ENCODE measurements at regions not wholly inside any gene's neighbourhood (a gene's known extent, or its start where the extent isn't known, plus 50 kb on each side); places are given as distances from the start of the nearest gene placed in this dataset.

GRCh38 chr10:125431149-125431548, 251.8 kb downstream of the TEX36 start:
- Histone ChIP-seq H3K36me3 (ENCODE audit: control insufficient read depth in 2 of 2, insufficient read depth in 2 of 2, low read length in 1 of 2) (no peaks in the 10 kb centered on the region), H3K9me3 (replicated peaks; ENCODE audit: control insufficient read depth, insufficient read depth, low read length) (no peaks in the 10 kb centered on the region), H3K27ac (ENCODE audit: control insufficient read depth, insufficient read depth) (no peak overlapping the region), H3K4me2 (ENCODE audit: control insufficient read depth, insufficient read depth) (no peak overlapping the region), H3K27me3 (replicated peaks in 1 of 2; ENCODE audit: control insufficient read depth in 2 of 2, insufficient read depth in 2 of 2, low read length in 1 of 2) (no peaks in the 10 kb centered on the region), H4K20me1 (ENCODE audit: control insufficient read depth, insufficient read depth) (no peaks in the 10 kb centered on the region), H3K4me3 (no peak overlapping the region), H3K4me1 (ENCODE audit: control insufficient read depth, insufficient read depth, low read length) (no peaks in the 10 kb centered on the region), H2AFZ (ENCODE audit: control insufficient read depth, low read depth, low read length) (no peak overlapping the region), H3K79me2 (ENCODE audit: control insufficient read depth, insufficient read depth, low read length) (no peaks in the 10 kb centered on the region), H3K9ac (ENCODE audit: control insufficient read depth, insufficient read depth, low read length) (no peak overlapping the region)
- RAD21 ChIA-PET (ENCODE audit: unreplicated experiment), result no interaction called here
- POLR2A ChIA-PET, result no interaction called here
- intact Hi-C loops (cut with micrococcal nuclease; ENCODE audit: unreplicated experiment) (no loop called here), in situ Hi-C loops (cut with MboI) (no loop called here)
- DNase-seq (ENCODE audit: low read depth, low spot score), result no peak
- ATAC-seq, result no peak
- FAIRE-seq, result no peak
- CTCF ChIA-PET, result no interaction called here
- SMC1A ChIA-PET (ENCODE audit: uncharacterized antibody, unreplicated experiment), result no interaction called here
- no TSS peak for BruUV-seq (replicated peaks)
- 2% methylated on average over 4 of the region's 4 CpGs for WGBS (ENCODE audit: insufficient coverage, insufficient replicate concordance, low lambda C conversion rate, missing lambda C conversion rate)
- TF ChIP-seq CEBPB (IDR thresholded peaks at IDR 0.05; ENCODE audit: borderline replicate concordance in 1 of 2, low read depth in 2 of 2, low read length in 2 of 2) (no peak), ZBTB40 (IDR thresholded peaks at IDR 0.05; ENCODE audit: borderline replicate concordance) (no peak)

- Histone ChIP-seq H3K9ac (ENCODE audit: control insufficient read depth, insufficient read depth, low read length) (no peak overlapping the region), H3K9me3 (replicated peaks; ENCODE audit: control insufficient read depth, insufficient read depth, low read length) (no peaks in the 10 kb centered on the region), H3K79me2 (ENCODE audit: control insufficient read depth, insufficient read depth, low read length) (no peaks in the 10 kb centered on the region), H3K27ac (ENCODE audit: control insufficient read depth, insufficient read depth) (no peak overlapping the region), H3K4me1 (ENCODE audit: control insufficient read depth, insufficient read depth, low read length) (no peaks in the 10 kb centered on the region), H3K4me2 (ENCODE audit: control insufficient read depth, insufficient read depth) (no peak overlapping the region), H4K20me1 (ENCODE audit: control insufficient read depth, insufficient read depth) (no peaks in the 10 kb centered on the region), H3K4me3 (no peak overlapping the region), H3K36me3 (ENCODE audit: control insufficient read depth in 2 of 2, insufficient read depth in 2 of 2, low read length in 1 of 2) (no peaks in the 10 kb centered on the region), H2AFZ (ENCODE audit: control insufficient read depth, low read depth, low read length) (no peak overlapping the region), H3K27me3 (replicated peaks in 1 of 2; ENCODE audit: control insufficient read depth in 2 of 2, insufficient read depth in 2 of 2, low read length in 1 of 2) (no peaks in the 10 kb centered on the region)
- ChIA-PET POLR2A (no interaction called here), CTCF (no interaction called here), SMC1A (ENCODE audit: uncharacterized antibody, unreplicated experiment) (no interaction called here), RAD21 (ENCODE audit: unreplicated experiment) (no interaction called here)
- WGBS (ENCODE audit: insufficient coverage, insufficient replicate concordance, low lambda C conversion rate, missing lambda C conversion rate), result 33% methylated on average over 10 of the region's 10 CpGs
- no TSS peak for BruUV-seq (replicated peaks)
- no peak for ATAC-seq
- in situ Hi-C loops (cut with MboI) (no loop called here), intact Hi-C loops (cut with micrococcal nuclease; ENCODE audit: unreplicated experiment) (no loop called here)
- DNase-seq (ENCODE audit: low read depth, low spot score), result no peak
- no peak for FAIRE-seq
- TF ChIP-seq ZBTB33 (IDR thresholded peaks at IDR 0.05) (no peak), PML (IDR thresholded peaks at IDR 0.05; ENCODE audit: low read length) (no peak), POLR2A (IDR thresholded peaks at IDR 0.05; ENCODE audit: low read depth, low read length) (no peak), PAX8 (IDR thresholded peaks at IDR 0.05) (no peak), CBFB (IDR thresholded peaks at IDR 0.05; ENCODE audit: low read depth) (no peak), SIN3A (IDR thresholded peaks at IDR 0.05; ENCODE audit: low read depth, low read length) (no peak), WRNIP1 (IDR thresholded peaks at IDR 0.05; ENCODE audit: borderline replicate concordance, low read depth, low read length) (no peak), TCF12 (IDR thresholded peaks at IDR 0.05; ENCODE audit: low read depth, low read length) (no peak), USF2 (IDR thresholded peaks at IDR 0.05; ENCODE audit: borderline replicate concordance, low read depth, low read length) (no peak)
These were observed 254.9 kb downstream of the TEX36 start for GRCh38 chr10:125428054-125428453.
